ENCODE measurements at regions not wholly inside any gene's neighbourhood (a gene's known extent, or its start where the extent isn't known, plus 50 kb on each side); places are given as distances from the start of the nearest gene placed in this dataset.

DNA sequence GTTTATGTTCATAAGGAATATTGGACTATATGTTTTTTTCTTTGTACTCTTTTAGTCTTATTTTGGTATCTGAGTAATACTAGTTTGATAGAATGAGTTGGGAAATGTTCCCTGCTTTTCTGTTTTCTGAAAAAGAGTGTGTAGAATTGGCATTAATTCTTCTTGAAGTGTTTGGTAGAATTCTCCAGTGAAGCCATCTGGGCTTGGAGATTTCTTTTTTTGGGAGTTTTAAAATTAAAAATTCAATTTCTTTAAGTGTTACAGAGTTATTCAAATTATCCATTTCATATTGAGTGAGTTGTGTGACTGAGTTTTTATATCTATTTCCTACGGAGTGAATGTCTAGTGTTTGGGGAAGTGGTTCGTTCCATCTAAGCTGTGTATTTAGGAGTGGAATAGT is 80.6 kb upstream of the HS6ST1 start:
- no peak for TF ChIP-seq CTCF (IDR thresholded peaks at IDR 0.05; ENCODE audit: low read depth, low read length, poor library complexity, severe bottlenecking)
- TF ChIP-seq EZH2phosphoT487 (IDR thresholded peaks at IDR 0.05; ENCODE audit: borderline replicate concordance, low read length), result no peak

Measured in DOHH2 (cell line).